Smooth muscle cell (in vitro differentiated cells): ENCODE measurements at regions not wholly inside any gene's neighbourhood (a gene's known extent, or its start where the extent isn't known, plus 50 kb on each side); places are given as distances from the start of the nearest gene placed in this dataset.

Experiments
- DNase-seq: peaks from one replicate; lab custom pipeline; 2025; ENCODE audit not compliant: unreplicated experiment; lab: John Stamatoyannopoulos, UW
- H2AFZ ChIP-seq: fragments of 200-600 bp; sonication (generic); 2 replicates; pipeline ENCODE4 v1.6.0; 2016; ENCODE audit warnings: antibody characterized with exemption, low read depth, mild to moderate bottlenecking
- H3F3A ChIP-seq: fragments of 200-600 bp; sonication (generic); 2 replicates; pipeline ENCODE4 v1.6.0; 2017; ENCODE audit warnings: antibody characterized with exemption, low read depth
- H3K27ac ChIP-seq: fragments of 200-600 bp; sonication (generic); 2 replicates; pipeline ENCODE4 v1.5.1; 2016; ENCODE audit warnings: low read depth, mild to moderate bottlenecking
- H3K27me3 ChIP-seq: fragments of 200-600 bp; sonication (generic); 2 replicates; pipeline ENCODE4 v1.6.1; 2016; ENCODE audit warnings: low read depth, mild to moderate bottlenecking
- H3K36me3 ChIP-seq: fragments of 200-600 bp; sonication (generic); 2 replicates; pipeline ENCODE4 v1.5.1; 2016; ENCODE audit warnings: low read depth
- H3K4me1 ChIP-seq: fragments of 200-600 bp; sonication (generic); 2 replicates; pipeline ENCODE4 v1.5.1; 2016; ENCODE audit warnings: low read depth
- H3K4me2 ChIP-seq: fragments of 200-600 bp; sonication (generic); 2 replicates; pipeline ENCODE4 v1.6.0; 2016; ENCODE audit warnings: mild to moderate bottlenecking
- H3K4me3 ChIP-seq: fragments of 200-600 bp; sonication (generic); 2 replicates; pipeline ENCODE4 v1.5.1; 2016; ENCODE audit warnings: mild to moderate bottlenecking
- H3K79me2 ChIP-seq: fragments of 200-600 bp; sonication (generic); 2 replicates; pipeline ENCODE4 v1.6.0; 2016; ENCODE audit warnings: low read depth, mild to moderate bottlenecking
- H3K9ac ChIP-seq: fragments of 200-600 bp; sonication (generic); 2 replicates; pipeline ENCODE4 v1.6.0; 2016; ENCODE audit warnings: low read depth
- H3K9me3 ChIP-seq: fragments of 200-600 bp; sonication (generic); replicated peaks from 2 replicates; pipeline ENCODE4 v1.5.1; 2016; ENCODE audit warnings: low read depth
- H4K20me1 ChIP-seq: fragments of 200-600 bp; sonication (generic); 2 replicates; pipeline ENCODE4 v1.6.0; 2016; ENCODE audit warnings: low read depth
- CTCF ChIP-seq: fragments of 200-600 bp; sonication (generic); IDR thresholded peaks from 2 replicates; pipeline ENCODE4 v1.5.1; 2017; ENCODE audit warnings: borderline replicate concordance, mild to moderate bottlenecking, antibody characterized with exemption; ENCODE audit not compliant: insufficient read depth, poor library complexity, severe bottlenecking
- WGBS: methylation state at CpG from one replicate; pipeline ENCODE4 v1.1.7; 2016; ENCODE audit warnings: low lambda C conversion rate; 5-methylcytosine and 5-hydroxymethylcytosine counted together

- WGBS: 78% methylated on average over 8 of the region's 8 CpGs
- H3K79me2 ChIP-seq: no peaks in the 10 kb centered on the region
- no peak for TF ChIP-seq CTCF
These were observed 452.0 kb upstream of the FZD8 start for GRCh38 chr10:36094096-36094495.

GRCh38 chr10:36092116-36092515 is 450.0 kb upstream of the FZD8 start:
- Histone ChIP-seq H3K4me3 (no peak overlapping the region), H3K4me2 (no peak overlapping the region), H3K9ac (no peak overlapping the region), H3K27me3 (no peaks in the 10 kb centered on the region), H2AFZ (no peak overlapping the region), H3K79me2 (no peaks in the 10 kb centered on the region), H3K27ac (no peak overlapping the region), H3F3A (no peaks in the 10 kb centered on the region), H3K36me3 (no peaks in the 10 kb centered on the region), H3K9me3 (no peaks in the 10 kb centered on the region), H4K20me1 (no peaks in the 10 kb centered on the region), H3K4me1 (no peaks in the 10 kb centered on the region)
- DNase-seq: no peak
- 94% methylated on average over 7 of the region's 7 CpGs for WGBS
- no peak for TF ChIP-seq CTCF

More at GRCh38 chr10:36094096-36094495, 452.0 kb upstream of the FZD8 start:
- no peaks in the 10 kb centered on the region for H3K4me1 ChIP-seq
- H3K9ac ChIP-seq: no peak overlapping the region
- H3F3A ChIP-seq: no peaks in the 10 kb centered on the region
- H3K36me3 ChIP-seq: no peaks in the 10 kb centered on the region
- H3K27me3 ChIP-seq: no peaks in the 10 kb centered on the region
- H3K4me3 ChIP-seq: no peak overlapping the region
- no peak overlapping the region for H3K27ac ChIP-seq
- H3K4me2 ChIP-seq: no peak overlapping the region
- DNase-seq: no peak
- no peaks in the 10 kb centered on the region for H3K9me3 ChIP-seq
- no peaks in the 10 kb centered on the region for H4K20me1 ChIP-seq
- no peak overlapping the region for H2AFZ ChIP-seq

GRCh38 chr10:36091007-36091406 is 448.9 kb upstream of the FZD8 start:
- Histone ChIP-seq H3K9ac (no peak overlapping the region), H3K4me3 (no peak overlapping the region), H4K20me1 (no peaks in the 10 kb centered on the region), H2AFZ (no peak overlapping the region), H3K79me2 (no peaks in the 10 kb centered on the region), H3F3A (no peaks in the 10 kb centered on the region), H3K4me1 (no peaks in the 10 kb centered on the region), H3K27me3 (no peaks in the 10 kb centered on the region), H3K27ac (no peak overlapping the region), H3K36me3 (no peaks in the 10 kb centered on the region), H3K4me2 (no peak overlapping the region), H3K9me3 (no peaks in the 10 kb centered on the region)
- no peak for TF ChIP-seq CTCF
- WGBS: 95% methylated on average over 3 of the region's 3 CpGs
- no peak for DNase-seq

- Histone ChIP-seq H3K9ac (no peak overlapping the region), H3K4me3 (no peak overlapping the region), H3K27me3 (no peaks in the 10 kb centered on the region), H3K27ac (no peak overlapping the region), H2AFZ (peak overlapping the region; percentile 33), H3K79me2 (no peaks in the 10 kb centered on the region), H3K36me3 (no peaks in the 10 kb centered on the region), H3K4me2 (no peak overlapping the region), H4K20me1 (no peaks in the 10 kb centered on the region), H3K9me3 (no peaks in the 10 kb centered on the region), H3K4me1 (no peaks in the 10 kb centered on the region), H3F3A (no peaks in the 10 kb centered on the region)
- no peak for DNase-seq
- no peak for TF ChIP-seq CTCF
- 92% methylated on average over 2 of the region's 2 CpGs for WGBS
These were observed 447.8 kb upstream of the FZD8 start for GRCh38 chr10:36089790-36090440.
